H1 (cell line): ENCODE measurements at regions not wholly inside any gene's neighbourhood (a gene's known extent, or its start where the extent isn't known, plus 50 kb on each side); places are given as distances from the start of the nearest gene placed in this dataset.

Experiments used
- CTCF ChIA-PET: fragments of 300-600 bp; sonication (Branson Sonifier 250); formaldehyde crosslinking; loops from one replicate; lab custom pipeline; 2021; ENCODE audit not compliant: partially characterized antibody; lab: Charles Lee
- POLR2A ChIA-PET: fragments of 300-600 bp; sonication (Branson Sonifier 250); formaldehyde crosslinking; loops from one replicate; lab custom pipeline; 2021; ENCODE audit warnings: inconsistent platforms; ENCODE audit not compliant: partially characterized antibody; lab: Charles Lee
- DNase-seq, 2 experiments: peaks; one replicate each; pipeline versions ENCODE4 v3.0.0 to v3.0.0-alpha.2; 2010 to 2022; ENCODE audit warnings: low spot score in 2 of 2, low read depth in 1 of 2, mixed read lengths in 1 of 2
- FAIRE-seq: peaks from 2 replicates; lab custom pipeline; 2011; peaks lifted over from hg19 to GRCh38; lab: Jason Lieb, UNC
- H2AFZ ChIP-seq: 2 replicates; pipeline ENCODE4 v1.8.1; 2012; ENCODE audit warnings: low read length, inconsistent platforms
- H2AK5ac ChIP-seq: 2 replicates; pipeline ENCODE4 v1.6.1; 2013; ENCODE audit warnings: low read depth, low read length
- H2BK120ac ChIP-seq: replicated peaks from 2 replicates; pipeline ENCODE3; 2013; ENCODE audit warnings: low read depth, low read length, inconsistent platforms
- H2BK12ac ChIP-seq: 2 replicates; pipeline ENCODE4 v1.6.1; 2013; ENCODE audit warnings: low read depth, low read length
- H2BK15ac ChIP-seq: 2 replicates; pipeline ENCODE4 v1.6.1; 2013; ENCODE audit warnings: low read length
- H2BK20ac ChIP-seq: 2 replicates; pipeline ENCODE4 v1.6.1; 2013; ENCODE audit warnings: low read length
- H2BK5ac ChIP-seq: 2 replicates; pipeline ENCODE4 v1.6.1; 2013; ENCODE audit warnings: low read depth, low read length
- H3K14ac ChIP-seq: 2 replicates; pipeline ENCODE4 v1.6.1; 2013; ENCODE audit warnings: inconsistent platforms; ENCODE audit not compliant: insufficient read length
- H3K18ac ChIP-seq: 2 replicates; pipeline ENCODE4 v1.6.1; 2013; ENCODE audit warnings: low read length; ENCODE audit errors: extremely low read depth
- H3K23ac ChIP-seq: 2 replicates; pipeline ENCODE4 v1.6.1; 2013; ENCODE audit warnings: inconsistent platforms; ENCODE audit not compliant: insufficient read length
- H3K23me2 ChIP-seq: 2 replicates; pipeline ENCODE4 v1.6.1; 2013; ENCODE audit warnings: low read depth, low read length
- H3K27ac ChIP-seq: 2 replicates; pipeline ENCODE4 v1.6.1; 2011; ENCODE audit warnings: low read depth, low read length, inconsistent platforms
- H3K27me3 ChIP-seq, 4 experiments: replicated peaks in 1 of 4; 1 replicate in 1 of 4; 2 replicates in 3 of 4; pipeline versions ENCODE4 v1.6.1 to v1.8.1; 2011 to 2013; ENCODE audit warnings: low read length in 3 of 4, mild to moderate bottlenecking in 3 of 4, inconsistent platforms in 2 of 4, mixed read lengths in 2 of 4, moderate library complexity in 1 of 4; ENCODE audit not compliant: control insufficient read depth in 3 of 4, insufficient read depth in 3 of 4; ENCODE audit errors: extremely low read depth in 1 of 4
- H3K36me3 ChIP-seq, 4 experiments: 2 replicates each; pipeline versions ENCODE4 v1.6.1 to v1.8.1; 2011 to 2013; ENCODE audit warnings: mild to moderate bottlenecking in 4 of 4, low read length in 3 of 4, moderate library complexity in 2 of 4, control low read depth in 1 of 4, inconsistent platforms in 1 of 4; ENCODE audit not compliant: insufficient read depth in 4 of 4, control insufficient read depth in 2 of 4
- H3K4ac ChIP-seq: replicated peaks from 2 replicates; pipeline ENCODE3; 2013; ENCODE audit warnings: low read length, low read depth, mixed read lengths, inconsistent platforms; ENCODE audit not compliant: insufficient read length
- H3K4me1 ChIP-seq, 4 experiments: replicated peaks in 1 of 4; 1 replicate in 1 of 4; 2 replicates in 3 of 4; pipeline versions ENCODE4 v1.6.1 to v1.8.1; 2011 to 2013; ENCODE audit warnings: low read length in 3 of 4, inconsistent platforms in 2 of 4, mixed read lengths in 1 of 4; ENCODE audit not compliant: insufficient read depth in 4 of 4, control insufficient read depth in 3 of 4
- H3K4me2 ChIP-seq, 2 experiments: 2 replicates each; pipeline versions ENCODE4 v1.6.1 to v1.8.1; 2011 to 2013; ENCODE audit warnings: low read depth in 2 of 2, low read length in 2 of 2, control low read depth in 1 of 2, inconsistent platforms in 1 of 2, mild to moderate bottlenecking in 1 of 2; ENCODE audit not compliant: insufficient read depth in 1 of 2
- H3K4me3 ChIP-seq, 4 experiments: fragments of 200-600, 300-600 bp in 1 of 4; sonication (generic), shearing (Covaris generic), sonication (Bioruptor Twin) in 1 of 4; 2 replicates each; pipeline versions ENCODE4 v1.5.1 to v1.8.1; 2011 to 2016; ENCODE audit warnings: low read length in 4 of 4, low read depth in 3 of 4, control low read depth in 2 of 4, inconsistent platforms in 2 of 4, mild to moderate bottlenecking in 2 of 4, mixed read lengths in 1 of 4, moderate library complexity in 1 of 4; ENCODE audit not compliant: insufficient read depth in 2 of 4; ENCODE audit errors: extremely low read depth in 1 of 4
- H3K56ac ChIP-seq: replicated peaks from 2 replicates; pipeline ENCODE3; 2013; ENCODE audit warnings: low read depth, mild to moderate bottlenecking, mixed read lengths, low read length, inconsistent platforms; ENCODE audit not compliant: insufficient read length
- H3K79me1 ChIP-seq: 2 replicates; pipeline ENCODE4 v1.6.1; 2013; ENCODE audit warnings: low read depth, low read length, control low read depth
- H3K79me2 ChIP-seq, 2 experiments: 2 replicates each; pipeline versions ENCODE4 v1.6.1 to v1.8.1; 2012 to 2013; ENCODE audit warnings: low read length in 2 of 2, mild to moderate bottlenecking in 2 of 2, inconsistent platforms in 1 of 2; ENCODE audit not compliant: insufficient read depth in 2 of 2, control insufficient read depth in 1 of 2
- H3K9ac ChIP-seq, 4 experiments: replicated peaks in 1 of 4; 1 replicate in 1 of 4; 2 replicates in 3 of 4; pipeline versions ENCODE4 v1.6.1 to v1.8.1; 2011 to 2013; ENCODE audit warnings: low read depth in 3 of 4, low read length in 3 of 4, control low read depth in 2 of 4, mild to moderate bottlenecking in 2 of 4, moderate library complexity in 2 of 4, inconsistent platforms in 1 of 4; ENCODE audit errors: extremely low read depth in 1 of 4
- H3K9me3 ChIP-seq, 2 experiments: 2 replicates each; pipeline versions ENCODE4 v1.6.1 to v1.8.1; 2012 to 2013; ENCODE audit warnings: mild to moderate bottlenecking in 2 of 2, moderate library complexity in 2 of 2, control low read depth in 1 of 2, inconsistent platforms in 1 of 2, low read depth in 1 of 2, low read length in 1 of 2, mixed read lengths in 1 of 2; ENCODE audit not compliant: insufficient read depth in 2 of 2
- H4K20me1 ChIP-seq, 2 experiments: replicated peaks in 1 of 2; 2 replicates each; pipeline versions ENCODE3 to v1.8.1; 2011 to 2013; ENCODE audit warnings: inconsistent platforms in 2 of 2, low read length in 2 of 2, mild to moderate bottlenecking in 1 of 2; ENCODE audit not compliant: insufficient read depth in 2 of 2, control insufficient read depth in 1 of 2
- H4K5ac ChIP-seq: 2 replicates; pipeline ENCODE4 v1.6.1; 2013; ENCODE audit warnings: low read length, low read depth, mixed read lengths, inconsistent platforms; ENCODE audit not compliant: insufficient read length
- H4K8ac ChIP-seq: 2 replicates; pipeline ENCODE4 v1.8.0; 2013; ENCODE audit warnings: mild to moderate bottlenecking, moderate library complexity, low read length, inconsistent platforms; ENCODE audit not compliant: insufficient read depth; ENCODE audit errors: extremely low read depth
- H4K91ac ChIP-seq: replicated peaks from 2 replicates; pipeline ENCODE3; 2013; ENCODE audit warnings: low read length, mixed read lengths, inconsistent platforms; ENCODE audit not compliant: insufficient read length
- BACH1 ChIP-seq: IDR thresholded peaks from 2 replicates; pipeline ENCODE4 v1.6.1; 2012; ENCODE audit warnings: low read length, improper control_type of control experiment
- CHD1 ChIP-seq: IDR thresholded peaks from 2 replicates; pipeline ENCODE4 v1.6.1; 2012; ENCODE audit warnings: low read depth, low read length, improper control_type of control experiment
- EGR1 ChIP-seq: IDR thresholded peaks from 2 replicates; pipeline ENCODE4 v1.6.1; 2011; ENCODE audit warnings: low read depth, low read length, borderline replicate concordance
- HDAC2 ChIP-seq, 2 experiments: fragments of 300-600 bp in 1 of 2; sonication (generic) in 1 of 2; IDR thresholded peaks; 2 replicates each; pipeline ENCODE4 v1.6.1; 2011 to 2012; ENCODE audit warnings: low read depth in 2 of 2, low read length in 2 of 2, mild to moderate bottlenecking in 2 of 2, moderate library complexity in 2 of 2, borderline replicate concordance in 1 of 2, inconsistent platforms in 1 of 2
- MAX ChIP-seq: IDR thresholded peaks from 2 replicates; pipeline ENCODE4 v1.6.1; 2012; ENCODE audit warnings: inconsistent platforms
- POLR2A ChIP-seq, 2 experiments: IDR thresholded peaks; 1 replicate in 1 of 2; 2 replicates in 1 of 2; pipeline ENCODE4 v1.6.1; 2011; ENCODE audit warnings: low read depth in 2 of 2, low read length in 2 of 2, mild to moderate bottlenecking in 2 of 2; ENCODE audit errors: control extremely low read depth in 1 of 2
- POU5F1 ChIP-seq: IDR thresholded peaks from 2 replicates; pipeline ENCODE4 v1.6.1; 2011; ENCODE audit warnings: low read depth, mild to moderate bottlenecking, low read length, moderate library complexity
- RBBP5 ChIP-seq: IDR thresholded peaks from 2 replicates; pipeline ENCODE4 v1.7.1; 2012; ENCODE audit warnings: low read depth, mild to moderate bottlenecking, inconsistent platforms, low read length, moderate library complexity, borderline replicate concordance
- RFX5 ChIP-seq: IDR thresholded peaks from 2 replicates; pipeline ENCODE4 v1.6.1; 2011; ENCODE audit warnings: low read depth, low read length, improper control_type of control experiment, borderline replicate concordance
- SAP30 ChIP-seq: fragments of 300-600 bp; sonication (generic); IDR thresholded peaks from 2 replicates; pipeline ENCODE4 v1.7.1; 2012; ENCODE audit warnings: low read length, moderate library complexity, mild to moderate bottlenecking, inconsistent platforms; ENCODE audit not compliant: insufficient read depth, insufficient replicate concordance
- SIRT6 ChIP-seq: IDR thresholded peaks from one replicate; pipeline ENCODE4 v1.7.1; 2012; ENCODE audit warnings: low read length, inconsistent platforms
- SP1 ChIP-seq: IDR thresholded peaks from 2 replicates; pipeline ENCODE4 v1.6.1; 2011; ENCODE audit warnings: low read depth, low read length
- TBP ChIP-seq: IDR thresholded peaks from 2 replicates; pipeline ENCODE4 v1.6.1; 2011; ENCODE audit warnings: low read depth, low read length, improper control_type of control experiment
- WGBS, 2 experiments: shearing (Covaris generic) in 1 of 2; methylation state at CpG; one replicate each; pipeline versions ENCODE4 v1.1.6 to v1.1.7; 2013 to 2015; ENCODE audit warnings: low lambda C conversion rate in 2 of 2, mixed read lengths in 2 of 2, inconsistent platforms in 1 of 2, low coverage in 1 of 2, missing lambda C conversion rate in 1 of 2; ENCODE audit not compliant: insufficient replicate concordance in 2 of 2, insufficient coverage in 1 of 2, insufficient read length in 1 of 2; ENCODE audit errors: extremely low coverage in 1 of 2, missing lambda C conversion rate in 1 of 2; 5-methylcytosine and 5-hydroxymethylcytosine counted together
- TF ChIP-seq, protein P1 (sequence below): IDR thresholded peaks from 2 replicates; pipeline ENCODE4 v1.6.1; 2012; ENCODE audit warnings: low read length, inconsistent platforms

GRCh38 chr16:63933841-63934240 lies 1188.0 kb downstream of the CDH11 start:
- 87% methylated on average over 3 of the region's 3 CpGs; no CpG with 5 or more reads in 1 of the 2 experiments for WGBS, 2 experiments
- Histone ChIP-seq H3K18ac (no peak overlapping the region), H3K23me2 (no peaks in the 10 kb centered on the region)
- TF ChIP-seq SAP30 = no peak
- TF ChIP-seq POU5F1 = no peak
- no peak for TF ChIP-seq TBP
- no peak for TF ChIP-seq SIRT6
- no peak for TF ChIP-seq CHD1
- TF ChIP-seq RBBP5 = no peak
- no peak for TF ChIP-seq EGR1
- TF ChIP-seq BACH1 = no peak
- TF ChIP-seq, protein P1, sequence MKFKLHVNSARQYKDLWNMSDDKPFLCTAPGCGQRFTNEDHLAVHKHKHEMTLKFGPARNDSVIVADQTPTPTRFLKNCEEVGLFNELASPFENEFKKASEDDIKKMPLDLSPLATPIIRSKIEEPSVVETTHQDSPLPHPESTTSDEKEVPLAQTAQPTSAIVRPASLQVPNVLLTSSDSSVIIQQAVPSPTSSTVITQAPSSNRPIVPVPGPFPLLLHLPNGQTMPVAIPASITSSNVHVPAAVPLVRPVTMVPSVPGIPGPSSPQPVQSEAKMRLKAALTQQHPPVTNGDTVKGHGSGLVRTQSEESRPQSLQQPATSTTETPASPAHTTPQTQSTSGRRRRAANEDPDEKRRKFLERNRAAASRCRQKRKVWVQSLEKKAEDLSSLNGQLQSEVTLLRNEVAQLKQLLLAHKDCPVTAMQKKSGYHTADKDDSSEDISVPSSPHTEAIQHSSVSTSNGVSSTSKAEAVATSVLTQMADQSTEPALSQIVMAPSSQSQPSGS = no peak
- TF ChIP-seq SP1 = no peak
- TF ChIP-seq HDAC2 (IDR thresholded peaks at IDR 0.05; ENCODE audit: borderline replicate concordance in 1 of 2, low read depth in 2 of 2, low read length in 2 of 2) = no peak
- no peak for TF ChIP-seq MAX
- no peak for TF ChIP-seq POLR2A (IDR thresholded peaks at IDR 0.05; ENCODE audit: control extremely low read depth in 1 of 2, low read depth in 2 of 2, low read length in 2 of 2)
- TF ChIP-seq RFX5 = no peak

More at GRCh38 chr16:63933841-63934240, 1188.0 kb downstream of the CDH11 start:
- no peak overlapping the region for H2BK5ac ChIP-seq
- H2BK15ac ChIP-seq = no peak overlapping the region
- POLR2A ChIA-PET = no interaction called here
- H2BK20ac ChIP-seq = no peak overlapping the region
- FAIRE-seq (no peak), DNase-seq (no peak)
- CTCF ChIA-PET = interaction anchor here (0.7 kb wide), 1 partner anchor 1463 kb away, joined by 3 read pairs; no protein-coding TSS in a partner anchor
- H2BK120ac ChIP-seq = no peak overlapping the region
- H4K8ac ChIP-seq = no peak overlapping the region
- H2BK12ac ChIP-seq = no peak overlapping the region
- H4K5ac ChIP-seq = no peak overlapping the region
- H3K23ac ChIP-seq = no peak overlapping the region
- no peak overlapping the region for H3K27ac ChIP-seq
- H3K4me2 ChIP-seq = no peak overlapping the region
- H2AFZ ChIP-seq = no peak overlapping the region
- H3K4me1 ChIP-seq = no peaks in the 10 kb centered on the region
- no peak overlapping the region for H3K4me3 ChIP-seq
- H4K91ac ChIP-seq = no peak overlapping the region
- no peaks in the 10 kb centered on the region for H4K20me1 ChIP-seq
- no peaks in the 10 kb centered on the region for H3K79me2 ChIP-seq
- no peaks in the 10 kb centered on the region for H3K27me3 ChIP-seq
- no peak overlapping the region for H2AK5ac ChIP-seq
- no peak overlapping the region for H3K9ac ChIP-seq
- H3K36me3 ChIP-seq = no peaks in the 10 kb centered on the region
- H3K14ac ChIP-seq = no peak overlapping the region
- no peak overlapping the region for H3K56ac ChIP-seq
- no peak overlapping the region for H3K4ac ChIP-seq
- H3K9me3 ChIP-seq = 0 out of 4 replicates have a peak, but pooled peaks cover 0 to 8% of the 10 kb centered on the region in 2 experiments
- no peaks in the 10 kb centered on the region for H3K79me1 ChIP-seq
